HuH-7.5 (cell line): ENCODE measurements at regions not wholly inside any gene's neighbourhood (a gene's known extent, or its start where the extent isn't known, plus 50 kb on each side); places are given as distances from the start of the nearest gene placed in this dataset.
"Not testable (repeated sequence)": the region's sequence is repeated elsewhere in the genome, so short reads cannot be mapped to it uniquely, and the experiment has no call there.

Experiments
- DNase-seq: peaks from one replicate; pipeline ENCODE4 v3.0.0; 2011; ENCODE audit warnings: low spot score

DNA sequence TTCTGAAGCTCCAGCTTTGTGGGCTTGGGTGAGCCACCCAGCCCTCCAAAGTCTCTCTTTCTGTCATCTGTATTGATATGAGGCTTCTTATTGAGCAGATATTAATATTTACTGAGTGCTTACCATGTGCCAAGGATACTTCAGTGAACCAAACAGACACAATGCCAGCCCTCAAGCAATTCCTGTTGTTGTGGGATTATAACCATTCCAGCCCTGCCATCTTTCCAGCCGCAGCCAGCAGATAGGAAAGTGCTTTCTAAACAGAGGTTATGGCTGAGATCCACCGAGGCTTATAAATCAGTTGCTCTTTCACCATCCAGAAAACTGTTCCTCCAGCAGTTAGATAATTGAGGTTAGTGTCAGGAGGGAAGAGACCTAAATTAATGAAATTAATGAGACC, 137.7 kb upstream of the ALDH1B1 start:
- no peak for DNase-seq

DNA sequence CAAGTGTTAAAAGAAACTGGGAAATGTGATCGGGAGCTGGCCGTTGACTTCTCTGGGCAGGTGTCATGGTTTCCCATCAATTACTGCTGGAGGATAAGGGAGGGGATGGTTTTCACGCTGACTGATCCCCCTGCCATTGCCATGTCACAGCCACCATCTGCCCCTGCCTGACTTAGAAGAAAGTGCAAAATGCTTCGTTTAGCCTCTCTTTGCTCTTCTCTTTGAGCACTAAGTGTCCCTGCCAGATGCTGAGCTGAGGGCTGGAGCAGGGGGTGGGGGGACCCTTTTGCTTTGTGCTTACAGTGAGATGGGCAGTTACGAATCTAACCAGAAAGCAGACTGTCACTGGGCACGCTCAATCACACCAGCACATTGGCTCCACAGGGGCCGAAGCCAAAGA, 138.4 kb upstream of the ALDH1B1 start:
- DNase-seq = no peak

DNA sequence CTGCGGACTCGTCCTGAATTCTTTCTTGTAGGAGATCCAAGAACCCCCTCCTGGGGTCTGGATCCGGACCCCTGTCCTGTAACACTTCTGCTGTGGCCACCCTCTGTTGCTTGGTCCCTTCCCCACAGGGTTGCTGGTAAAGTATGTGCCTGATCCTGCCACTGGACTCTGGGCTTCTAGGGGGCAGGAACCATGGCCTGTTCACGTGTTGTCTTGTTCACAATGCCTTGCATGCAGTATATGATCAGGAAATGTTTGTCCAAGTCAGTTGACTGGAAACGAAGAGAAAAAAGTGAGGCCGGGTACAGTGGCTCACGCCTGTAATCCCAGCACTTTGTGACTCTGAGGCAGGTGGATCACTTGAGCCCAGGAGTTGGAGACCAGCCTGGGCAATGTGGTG, 139.3 kb upstream of the ALDH1B1 start:
- DNase-seq = no peak

DNA sequence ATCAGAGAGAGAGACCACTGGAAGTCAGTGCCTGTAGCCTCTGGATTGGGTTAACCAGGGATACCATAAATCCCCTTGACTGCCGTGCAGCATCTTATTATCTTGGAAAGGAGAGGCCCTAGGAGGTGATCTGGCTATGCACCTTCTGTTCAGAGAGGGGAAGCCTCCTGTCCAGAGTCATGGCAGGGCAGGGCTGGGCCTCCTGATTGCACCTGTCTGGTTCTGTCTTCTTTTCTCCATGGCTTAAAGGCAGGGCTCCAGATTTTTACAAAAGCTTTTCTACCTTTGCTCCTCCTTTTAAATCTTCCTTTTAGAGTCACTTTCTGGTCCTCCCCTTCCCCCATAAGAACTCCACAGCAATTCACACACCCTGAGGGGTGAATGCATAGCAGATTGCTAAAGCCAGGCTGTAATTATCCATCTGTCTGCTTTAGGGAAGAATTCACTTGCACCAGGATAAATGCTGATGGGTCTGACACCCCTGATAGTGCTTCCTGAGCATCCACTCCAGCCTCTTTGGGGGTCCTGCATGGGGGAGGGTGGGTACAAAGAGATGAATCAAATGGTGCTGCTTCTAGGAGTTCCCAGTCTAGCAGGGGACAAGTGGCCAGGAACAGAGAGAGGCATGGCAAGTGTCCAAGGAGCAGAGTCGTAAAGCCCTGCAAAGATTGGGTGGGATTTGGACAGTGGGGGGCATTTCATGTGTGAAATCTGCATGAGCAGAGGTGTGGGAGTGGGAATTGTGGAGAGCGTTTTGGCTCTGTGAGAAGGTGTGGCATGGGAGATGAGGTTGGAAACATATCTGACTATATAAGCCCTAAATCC, 141.3 kb upstream of the ALDH1B1 start:
- no peak for DNase-seq

DNA sequence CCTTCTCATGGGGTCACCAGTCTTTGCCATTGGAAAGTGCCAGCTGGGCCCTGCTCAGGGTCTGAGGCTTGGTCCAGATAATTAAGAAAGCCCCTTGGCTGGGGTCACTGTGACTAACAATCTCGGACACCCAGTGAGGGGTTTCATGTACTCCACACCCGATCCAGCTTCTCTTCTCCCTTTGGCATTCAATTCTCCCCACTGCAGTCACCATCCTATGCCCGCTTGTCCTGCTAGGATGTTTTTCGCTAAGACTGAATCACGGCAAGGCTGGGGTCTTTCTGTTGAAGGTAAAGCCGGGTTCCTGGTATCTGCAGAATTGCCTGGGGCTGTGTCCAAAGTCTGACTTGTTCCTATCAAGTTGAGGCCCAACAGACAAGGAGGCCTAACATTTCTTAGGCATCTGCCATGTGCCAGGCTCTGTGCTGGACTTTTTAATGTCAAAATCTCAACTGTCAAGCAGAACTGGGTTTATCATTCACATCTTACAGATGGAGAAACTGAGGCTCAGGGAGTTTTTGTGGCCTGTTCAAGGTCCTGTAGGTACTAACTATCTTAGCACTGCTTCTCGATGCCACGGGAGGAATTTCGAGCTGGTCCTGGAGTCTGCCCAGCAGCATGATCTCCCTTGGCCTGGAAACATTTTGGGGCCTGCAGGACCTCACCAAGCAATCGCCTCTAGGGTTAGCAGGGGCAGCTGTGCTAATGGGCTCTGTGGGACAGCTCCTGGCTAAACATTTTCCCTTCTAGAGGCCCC, 142.0 kb upstream of the ALDH1B1 start:
- DNase-seq = no peak

DNA sequence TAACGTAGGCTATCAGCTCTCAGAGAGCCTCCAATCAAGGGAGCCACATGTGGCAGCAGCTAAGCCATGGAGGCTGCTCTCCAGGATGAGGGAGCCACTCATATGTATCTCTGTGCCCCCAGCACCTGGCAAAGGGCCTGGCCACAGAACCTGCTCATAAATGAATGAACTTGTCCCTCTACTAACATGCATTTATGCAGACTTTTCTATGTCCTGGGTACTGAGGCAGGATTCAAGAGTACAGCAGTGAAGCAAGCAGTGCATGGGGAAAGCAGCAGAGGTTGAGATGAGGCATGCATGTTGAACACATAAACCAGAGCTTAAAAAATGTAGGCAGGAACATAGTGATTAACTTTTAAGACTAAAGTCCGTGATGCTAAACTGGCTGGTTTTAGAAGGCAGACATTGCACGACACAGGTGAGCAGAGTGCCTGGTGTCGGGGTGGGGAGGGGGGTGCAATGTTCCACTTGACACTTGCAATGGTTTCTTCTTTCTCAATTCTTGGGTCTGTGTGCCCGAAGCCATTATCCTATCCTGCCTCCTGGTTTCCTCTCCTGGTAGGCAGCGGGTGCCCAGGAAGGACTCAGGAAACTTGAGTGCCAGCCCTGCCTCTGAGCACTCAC, 142.8 kb upstream of the ALDH1B1 start:
- no peak for DNase-seq

DNA sequence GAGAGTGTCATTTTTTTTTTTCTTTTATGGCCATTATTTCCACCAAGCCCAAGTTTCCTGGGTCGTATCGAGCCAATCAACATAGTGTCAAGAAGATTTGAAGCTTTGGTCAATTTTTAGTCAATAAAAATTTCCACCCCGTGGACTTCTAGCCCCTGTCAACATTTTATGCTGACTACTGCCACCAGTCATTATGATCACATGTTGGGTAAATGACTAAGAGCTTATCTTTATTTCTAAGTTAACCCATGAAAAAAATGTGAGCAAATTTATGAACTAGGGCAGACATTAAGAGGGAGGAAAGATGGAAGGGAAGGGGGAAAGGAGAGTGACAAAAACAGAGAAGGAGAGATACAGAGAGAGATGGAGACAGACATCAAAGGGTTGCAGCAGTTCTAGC, 143.5 kb upstream of the ALDH1B1 start:
- DNase-seq = no peak

DNA sequence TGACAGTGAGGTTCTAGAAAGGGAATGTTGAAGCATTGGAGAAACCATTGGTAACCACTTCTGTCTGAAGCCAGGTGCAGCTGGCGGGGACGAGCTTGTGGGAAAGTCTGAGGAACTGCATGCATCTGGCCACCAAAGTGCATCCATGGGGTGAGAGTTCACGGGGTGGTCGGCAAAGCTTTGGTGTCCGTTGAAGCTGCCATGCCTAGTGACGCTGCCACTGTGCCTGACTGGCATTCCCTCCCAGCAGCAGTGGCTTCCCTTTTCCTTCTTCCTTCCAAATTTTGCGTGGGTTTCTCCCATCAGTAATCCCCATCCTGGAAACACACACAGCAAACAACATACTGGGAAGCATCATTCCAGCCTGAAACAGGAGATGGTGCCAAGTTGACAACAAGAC, 145.7 kb upstream of the ALDH1B1 start:
- no peak for DNase-seq

DNA sequence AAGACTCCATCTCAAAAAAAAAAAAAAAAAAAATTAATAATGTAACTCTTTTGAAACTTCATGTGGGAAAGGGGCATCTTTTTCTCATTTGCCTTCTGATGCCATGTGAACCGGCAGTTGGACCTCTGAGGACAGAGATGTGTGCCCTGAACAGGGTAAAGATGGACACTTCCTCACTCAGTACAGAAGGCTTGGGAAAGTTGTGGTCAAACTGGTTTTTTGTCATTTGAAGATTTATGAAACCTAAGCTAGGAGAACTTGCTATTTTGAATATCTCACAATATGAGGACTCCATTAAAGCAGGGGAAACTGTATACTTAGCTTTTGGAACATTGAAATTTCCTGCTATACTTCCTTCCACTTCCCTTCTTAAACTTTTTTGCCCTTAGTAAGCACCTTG, 147.5 kb upstream of the ALDH1B1 start:
- no peak for DNase-seq

DNA sequence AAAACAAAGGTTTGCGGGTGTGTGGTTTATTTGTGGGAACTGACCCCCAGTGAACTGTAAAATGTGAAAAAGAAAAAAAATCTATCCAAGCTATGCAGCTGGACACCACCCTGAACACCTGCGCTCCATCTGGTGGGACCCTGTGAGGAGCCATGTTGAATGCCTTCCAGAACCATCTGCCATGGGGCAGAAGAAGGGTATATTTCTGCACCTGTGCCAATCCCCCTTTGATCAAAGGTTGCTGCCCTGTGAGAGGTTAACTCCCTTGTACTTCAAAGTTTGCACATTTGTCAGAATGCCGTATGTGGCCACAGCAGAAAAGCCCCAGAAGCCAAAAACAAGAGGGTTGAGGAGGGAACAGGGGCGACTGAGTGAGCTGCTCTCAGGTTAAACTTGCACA, 148.5 kb upstream of the ALDH1B1 start:
- no peak for DNase-seq

DNA sequence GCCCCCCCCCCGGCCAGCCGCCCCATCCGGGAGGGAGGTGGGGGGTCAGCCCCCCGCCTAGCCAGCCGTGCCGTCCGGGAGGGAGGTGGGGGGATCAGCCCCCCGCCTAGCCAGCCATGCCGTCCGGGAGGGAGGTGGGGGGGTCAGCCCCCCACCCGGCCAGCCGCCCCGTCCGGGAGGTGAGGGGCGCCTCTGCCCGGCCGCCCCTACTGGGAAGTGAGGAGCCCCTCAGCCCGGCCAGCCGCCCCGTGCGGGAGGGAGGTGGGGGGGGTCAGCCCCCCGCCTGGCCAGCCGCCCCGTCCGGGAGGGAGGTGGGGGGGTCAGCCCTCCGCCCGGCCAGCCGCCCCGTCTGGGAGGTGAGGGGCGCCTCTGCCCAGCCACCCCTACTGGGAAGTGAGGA, 150.4 kb upstream of the ALDH1B1 start:
- DNase-seq = not testable (repeated sequence)

DNA sequence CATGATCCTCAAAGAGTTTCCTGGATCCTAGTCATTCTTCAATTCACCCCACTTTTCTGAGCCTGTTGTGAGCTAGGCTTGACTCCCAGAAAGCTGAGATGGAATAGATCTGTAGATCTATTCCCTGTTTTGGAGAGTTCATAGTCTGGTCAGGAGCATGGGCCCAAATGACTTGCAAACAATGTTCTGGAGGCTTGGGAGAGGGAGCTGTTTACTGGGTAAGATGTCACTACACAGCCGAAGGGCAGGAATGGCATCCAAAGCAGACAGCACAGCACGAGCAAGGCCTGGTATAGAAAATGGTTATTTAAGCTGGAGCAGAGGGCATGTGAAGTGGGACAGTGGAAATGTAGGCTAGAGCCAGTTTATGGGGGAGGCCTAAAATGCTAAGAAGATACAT, 152.5 kb upstream of the ALDH1B1 start:
- no peak for DNase-seq

DNA sequence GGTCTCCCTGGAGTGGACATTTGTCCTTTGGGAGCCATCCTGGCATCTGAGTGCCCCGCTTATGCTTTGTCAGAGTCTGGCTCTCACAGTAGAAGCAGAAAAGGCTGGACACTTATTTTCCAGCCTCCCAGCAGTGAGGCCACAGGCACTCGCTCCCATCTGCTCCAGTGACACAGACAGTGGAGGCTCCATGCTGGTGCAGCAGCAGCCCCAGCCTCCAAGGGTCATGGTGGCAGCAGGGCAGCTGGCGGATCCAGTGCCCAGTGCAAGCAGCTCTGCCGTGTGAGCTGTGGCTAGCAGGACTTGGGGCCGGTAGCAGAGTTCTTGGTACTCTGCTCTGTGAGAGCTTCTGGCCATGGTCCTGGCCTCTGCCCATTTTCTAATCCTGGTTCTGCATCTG, 157.3 kb upstream of the ALDH1B1 start:
- no peak for DNase-seq

DNA sequence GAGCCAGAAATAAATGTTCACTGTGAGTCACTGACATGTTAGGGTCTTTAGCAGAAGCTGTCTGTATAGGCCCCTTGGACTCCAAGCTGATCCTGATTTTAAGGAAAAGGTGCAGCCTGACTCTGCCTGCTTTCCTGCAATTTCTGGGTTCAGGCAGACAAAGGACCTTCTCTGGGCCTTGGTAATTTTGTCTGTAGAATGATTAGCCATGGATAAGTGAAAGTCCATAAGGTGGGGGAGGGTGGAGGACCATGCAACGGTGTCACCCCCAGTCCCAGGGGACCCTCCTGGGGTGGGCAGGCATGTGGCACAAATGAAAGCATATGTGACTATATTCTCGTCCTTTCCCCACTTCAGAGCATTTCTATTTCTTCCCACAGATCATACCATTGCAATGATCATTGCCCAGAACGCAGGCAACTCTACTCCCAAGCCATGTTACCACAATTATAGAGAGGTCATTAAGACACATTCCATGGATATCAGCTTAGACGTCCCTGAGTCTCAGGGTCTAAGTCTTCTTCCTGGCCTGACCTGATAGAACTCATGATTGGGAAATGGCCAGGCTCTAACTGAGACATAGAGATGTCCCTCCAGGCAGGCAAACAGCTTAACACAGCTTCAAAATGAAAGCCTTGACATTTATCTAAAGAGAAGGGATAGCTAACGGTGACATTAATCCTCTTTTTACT, 157.9 kb upstream of the ALDH1B1 start:
- no peak for DNase-seq

DNA sequence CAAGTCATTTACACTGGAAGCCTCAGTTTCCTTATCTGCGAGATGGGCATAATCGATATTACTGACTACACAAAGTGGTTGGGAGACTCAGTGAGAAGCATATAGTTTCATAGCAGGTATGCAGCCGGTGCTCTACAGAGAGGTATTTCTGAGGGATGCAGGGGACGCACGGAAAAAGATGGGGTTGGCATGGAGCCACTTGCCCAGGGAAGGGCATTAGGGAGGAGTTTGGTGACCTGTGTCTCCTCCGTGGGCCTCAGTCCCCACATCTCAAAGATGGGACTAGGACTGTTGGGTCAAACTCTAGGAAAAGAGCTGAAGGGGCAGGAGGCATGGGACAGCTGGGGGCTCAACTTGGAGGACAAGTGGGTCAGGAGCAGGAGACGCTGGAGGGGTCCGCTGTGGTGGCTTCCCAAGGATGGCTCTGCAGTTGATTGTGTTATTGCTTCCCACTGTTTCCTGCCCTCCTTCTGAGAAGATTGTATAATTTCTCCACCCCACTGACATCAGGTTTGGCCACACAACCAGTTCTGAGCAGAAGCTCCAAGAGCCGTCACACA, 158.6 kb upstream of the ALDH1B1 start:
- no peak for DNase-seq

DNA sequence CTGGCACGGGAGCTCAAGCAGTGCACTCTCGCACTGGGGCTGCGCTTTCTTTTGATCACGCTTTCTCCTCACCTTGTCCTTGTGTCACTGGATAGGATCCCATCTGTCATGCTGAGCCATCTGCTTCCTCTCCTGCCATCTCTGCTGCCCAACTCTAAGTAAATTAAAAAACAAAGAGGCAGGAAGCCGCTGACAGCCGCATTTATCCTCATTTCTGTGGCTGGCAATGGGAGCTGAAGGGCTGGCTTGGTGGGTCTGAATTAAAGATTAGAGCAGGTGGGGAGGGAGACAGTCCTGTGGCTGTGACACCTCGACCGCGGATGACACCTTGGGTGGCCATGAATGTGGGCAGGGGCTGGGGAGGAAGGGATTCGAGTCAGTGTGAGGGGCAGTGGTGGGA, 159.2 kb upstream of the ALDH1B1 start:
- DNase-seq = no peak

DNA sequence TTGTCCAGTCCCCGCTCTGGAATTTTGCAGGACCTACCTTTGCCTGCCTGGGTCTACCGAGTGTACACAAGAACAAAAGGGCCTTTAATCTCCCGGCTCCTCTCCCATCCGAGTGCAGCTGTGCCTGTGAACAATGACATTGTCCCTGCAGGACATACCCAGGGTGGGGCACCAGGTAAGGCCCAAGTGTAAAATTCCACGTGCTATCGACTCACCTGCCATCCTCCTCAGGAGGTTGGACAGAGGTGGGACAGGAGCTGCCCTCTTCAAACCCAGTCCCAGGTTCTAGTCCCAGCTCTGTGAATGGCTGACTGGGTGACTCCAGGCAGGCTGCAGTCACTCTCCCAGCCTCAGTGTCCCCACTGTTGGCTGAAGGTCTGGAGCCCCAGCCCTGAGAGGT, 159.6 kb upstream of the ALDH1B1 start:
- DNase-seq = no peak

DNA sequence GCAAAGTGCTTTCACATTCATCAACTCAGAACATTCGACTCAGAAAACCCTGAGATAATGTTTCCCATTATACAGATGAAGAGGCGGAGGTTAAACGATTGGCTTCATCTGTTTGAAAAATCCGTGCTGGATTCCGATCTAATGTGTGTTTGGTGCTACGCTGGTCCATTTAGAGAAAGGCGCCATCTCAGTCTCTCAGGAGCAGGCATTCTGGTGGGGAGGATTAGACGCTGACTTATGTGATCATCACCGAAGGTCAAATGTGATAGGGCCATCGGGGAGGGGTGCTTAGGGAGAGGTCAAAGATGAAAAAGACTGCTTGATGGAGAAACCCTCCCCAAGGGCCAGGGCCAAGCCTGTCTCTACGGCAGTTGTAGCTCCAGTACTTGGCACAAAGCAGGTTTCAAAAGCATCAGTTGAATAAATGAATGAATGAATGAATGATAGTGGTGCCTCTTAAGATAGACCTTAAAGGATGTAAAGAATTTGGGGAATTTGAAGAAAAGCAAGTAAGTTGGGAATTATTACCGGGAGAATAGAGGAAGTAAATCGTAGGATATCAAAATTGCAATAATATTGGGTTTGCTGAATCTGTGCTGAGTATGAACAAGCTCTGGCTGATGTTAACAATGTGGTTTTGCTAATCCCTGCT, 160.6 kb upstream of the SHB start:
- DNase-seq = no peak

DNA sequence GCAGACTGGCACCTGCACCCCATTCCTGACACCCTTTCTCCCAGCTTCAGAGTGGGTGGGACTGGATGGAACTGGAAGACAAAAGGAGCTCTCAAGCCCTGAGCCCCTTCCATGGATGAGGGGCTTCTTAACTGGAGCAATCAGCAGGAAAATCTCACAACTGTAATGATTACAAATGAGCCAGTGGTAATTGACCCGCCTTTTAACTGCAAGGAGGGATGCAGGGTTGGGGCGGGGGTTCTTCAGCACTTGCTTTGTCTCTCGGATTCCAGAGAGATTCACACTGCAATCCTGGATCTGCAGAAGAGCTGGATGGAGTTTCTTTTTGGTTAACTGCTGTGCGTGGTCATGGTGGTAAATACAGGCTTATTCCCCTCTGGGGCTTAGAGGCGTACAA, 160.1 kb upstream of the SHB start:
- DNase-seq = no peak

DNA sequence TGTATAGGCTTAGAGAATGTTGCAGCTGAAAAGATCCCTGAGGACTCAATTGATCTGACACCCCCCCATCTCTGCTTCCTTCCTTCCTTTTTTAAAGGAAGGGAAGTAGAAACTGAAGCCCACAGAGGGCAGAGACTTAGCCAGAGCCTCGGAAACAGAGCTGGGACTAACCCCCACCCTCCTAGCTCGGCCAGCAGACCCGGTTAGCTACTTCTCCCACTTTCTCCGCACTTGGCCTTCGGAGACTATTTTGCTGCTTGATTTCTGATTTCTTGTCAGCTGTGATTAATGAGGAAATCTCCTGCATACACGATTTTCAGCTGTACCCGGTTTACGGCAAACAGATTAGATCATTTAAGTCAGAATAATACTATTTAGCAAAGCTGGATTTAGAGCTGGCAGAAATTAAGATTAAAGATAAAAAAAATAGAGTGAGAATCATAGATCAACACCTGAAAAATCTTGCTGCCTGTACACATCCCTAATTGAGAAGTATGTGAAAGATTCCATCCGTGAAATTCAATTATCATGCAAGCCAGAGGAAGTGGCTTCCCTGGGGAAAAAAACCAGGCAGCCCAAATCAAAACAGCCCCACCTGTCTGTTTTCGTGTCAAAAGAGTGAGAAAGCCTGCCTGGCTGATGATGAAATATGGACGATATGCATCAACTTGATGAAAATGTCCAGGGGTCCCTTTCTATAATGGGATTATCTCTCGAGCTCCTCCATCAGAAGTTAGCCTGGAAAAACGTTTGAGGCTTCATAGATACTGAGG, 159.5 kb upstream of the SHB start:
- DNase-seq = no peak

DNA sequence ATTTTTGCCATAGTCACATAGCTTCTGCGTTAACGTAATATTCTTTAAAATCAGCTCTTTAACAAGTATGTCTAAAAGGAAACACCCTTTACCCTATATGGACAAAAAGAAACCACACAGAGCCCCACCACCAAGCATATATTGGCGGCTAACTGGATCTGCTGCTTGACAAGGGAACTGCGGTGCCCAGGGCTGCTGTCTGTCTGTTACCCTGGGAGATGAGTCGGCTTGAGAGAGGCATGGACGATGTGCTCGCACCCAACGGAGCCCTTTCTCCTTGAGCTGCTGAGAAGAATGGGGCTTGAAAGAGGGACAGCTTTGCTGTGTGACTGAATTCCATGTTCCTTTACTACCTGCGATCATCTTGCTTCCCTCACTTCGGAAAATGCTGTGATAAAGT, 158.6 kb upstream of the SHB start:
- no peak for DNase-seq
